ACC112 (cell line): ENCODE measurements at regions not wholly inside any gene's neighbourhood (a gene's known extent, or its start where the extent isn't known, plus 50 kb on each side); places are given as distances from the start of the nearest gene placed in this dataset.
"Not testable (repeated sequence)": the region's sequence is repeated elsewhere in the genome, so short reads cannot be mapped to it uniquely, and the experiment has no call there.

ENCODE experiments used
- H2AFZ ChIP-seq: fragments of 200-600 bp; sonication (generic); one replicate; pipeline ENCODE4 v1.6.0; 2017; ENCODE audit warnings: antibody characterized with exemption, low read length; ENCODE audit not compliant: unreplicated experiment
- H3K27ac ChIP-seq: fragments of 200-600 bp; sonication (generic); 2 replicates; pipeline ENCODE4 v1.5.1; 2014; ENCODE audit warnings: low read depth, mild to moderate bottlenecking, antibody characterized with exemption, low read length, moderate library complexity
- H3K27me3 ChIP-seq: fragments of 200-600 bp; sonication (generic); 2 replicates; pipeline ENCODE4 v1.6.1; 2014; ENCODE audit warnings: mild to moderate bottlenecking, antibody characterized with exemption, low read length, moderate library complexity, mixed read lengths; ENCODE audit not compliant: insufficient read depth
- H3K36me3 ChIP-seq: fragments of 200-600 bp; sonication (generic); 2 replicates; pipeline ENCODE4 v1.6.1; 2016; ENCODE audit warnings: mild to moderate bottlenecking, antibody characterized with exemption, low read length, moderate library complexity, mixed read lengths; ENCODE audit not compliant: insufficient read depth
- H3K4me1 ChIP-seq: fragments of 200-600 bp; sonication (generic); one replicate; pipeline ENCODE4 v1.6.1; 2016; ENCODE audit warnings: low read length, mixed read lengths; ENCODE audit not compliant: insufficient read depth, unreplicated experiment, control insufficient read depth
- H3K4me3 ChIP-seq: fragments of 200-600 bp; sonication (generic); 2 replicates; pipeline ENCODE4 v1.5.1; 2014; ENCODE audit warnings: mild to moderate bottlenecking, low read depth, low read length
- H3K79me2 ChIP-seq: fragments of 200-600 bp; sonication (generic); one replicate; pipeline ENCODE4 v1.6.0; 2016; ENCODE audit warnings: low read length; ENCODE audit not compliant: control insufficient read depth, unreplicated experiment, insufficient read depth

GRCh38 chrX:147468600-147468999 is 443.1 kb upstream of the FMR1 start:
- no peaks in the 10 kb centered on the region for H3K36me3 ChIP-seq
- H2AFZ ChIP-seq: no peak overlapping the region
- H3K4me1 ChIP-seq: no peaks in the 10 kb centered on the region
- H3K79me2 ChIP-seq: no peaks in the 10 kb centered on the region
- no peaks in the 10 kb centered on the region for H3K27me3 ChIP-seq
- H3K4me3 ChIP-seq: no peak overlapping the region
- no peak overlapping the region for H3K27ac ChIP-seq

GRCh38 chrX:147476008-147476407 is 435.7 kb upstream of the FMR1 start:
- Histone ChIP-seq H2AFZ (no peak overlapping the region), H3K4me3 (no peak overlapping the region), H3K27ac (no peak overlapping the region), H3K27me3 (no peaks in the 10 kb centered on the region), H3K36me3 (no peaks in the 10 kb centered on the region), H3K79me2 (no peaks in the 10 kb centered on the region), H3K4me1 (no peaks in the 10 kb centered on the region)

GRCh38 chrX:147478899-147479298 is 432.8 kb upstream of the FMR1 start:
- no peak overlapping the region for H3K4me3 ChIP-seq
- no peaks in the 10 kb centered on the region for H3K79me2 ChIP-seq
- no peak overlapping the region for H2AFZ ChIP-seq
- no peak overlapping the region for H3K27ac ChIP-seq
- no peaks in the 10 kb centered on the region for H3K27me3 ChIP-seq
- H3K36me3 ChIP-seq: no peaks in the 10 kb centered on the region
- H3K4me1 ChIP-seq: no peaks in the 10 kb centered on the region

- no peak overlapping the region for H3K4me3 ChIP-seq
- no peaks in the 10 kb centered on the region for H3K27me3 ChIP-seq
- no peak overlapping the region for H2AFZ ChIP-seq
- no peaks in the 10 kb centered on the region for H3K36me3 ChIP-seq
- no peaks in the 10 kb centered on the region for H3K4me1 ChIP-seq
- no peak overlapping the region for H3K27ac ChIP-seq
- no peaks in the 10 kb centered on the region for H3K79me2 ChIP-seq
Observed at GRCh38 chrX:147485207-147485606, 426.5 kb upstream of the FMR1 start.

GRCh38 chrX:147494365-147494764 is 417.4 kb upstream of the FMR1 start:
- H3K79me2 ChIP-seq: no peaks in the 10 kb centered on the region
- no peaks in the 10 kb centered on the region for H3K4me1 ChIP-seq
- no peak overlapping the region for H3K27ac ChIP-seq
- no peaks in the 10 kb centered on the region for H3K36me3 ChIP-seq
- no peaks in the 10 kb centered on the region for H3K27me3 ChIP-seq
- no peak overlapping the region for H2AFZ ChIP-seq
- no peak overlapping the region for H3K4me3 ChIP-seq

GRCh38 chrX:147498796-147499195 is 412.9 kb upstream of the FMR1 start:
- Histone ChIP-seq H3K27me3 (no peaks in the 10 kb centered on the region), H3K36me3 (no peaks in the 10 kb centered on the region), H3K79me2 (no peaks in the 10 kb centered on the region), H3K4me3 (no peak overlapping the region), H3K27ac (no peak overlapping the region), H2AFZ (no peak overlapping the region), H3K4me1 (no peaks in the 10 kb centered on the region)

GRCh38 chrX:147522981-147523380 is 388.7 kb upstream of the FMR1 start:
- Histone ChIP-seq H3K27ac (no peak overlapping the region), H3K79me2 (no peaks in the 10 kb centered on the region), H3K4me1 (no peaks in the 10 kb centered on the region), H3K27me3 (no peaks in the 10 kb centered on the region), H3K36me3 (no peaks in the 10 kb centered on the region), H3K4me3 (no peak overlapping the region), H2AFZ (no peak overlapping the region)

- no peaks in the 10 kb centered on the region for H3K4me1 ChIP-seq
- H3K4me3 ChIP-seq: no peak overlapping the region
- no peak overlapping the region for H2AFZ ChIP-seq
- no peaks in the 10 kb centered on the region for H3K27me3 ChIP-seq
- no peak overlapping the region for H3K27ac ChIP-seq
- H3K79me2 ChIP-seq: no peaks in the 10 kb centered on the region
- H3K36me3 ChIP-seq: no peaks in the 10 kb centered on the region
Observed at GRCh38 chrX:147533426-147533825, 378.3 kb upstream of the FMR1 start.

GRCh38 chrX:147537172-147537571 is 374.5 kb upstream of the FMR1 start:
- H3K79me2 ChIP-seq: no peaks in the 10 kb centered on the region

GRCh38 chrX:147548023-147548422 is 363.7 kb upstream of the FMR1 start:
- not testable (repeated sequence) for H2AFZ ChIP-seq, H3K4me1 ChIP-seq, H3K27ac ChIP-seq, H3K4me3 ChIP-seq, H3K36me3 ChIP-seq, H3K79me2 ChIP-seq, H3K27me3 ChIP-seq

More at GRCh38 chrX:147537172-147537571, 374.5 kb upstream of the FMR1 start:
- Histone ChIP-seq H3K4me1 (no peaks in the 10 kb centered on the region), H3K27me3 (no peaks in the 10 kb centered on the region), H3K27ac (no peak overlapping the region), H2AFZ (no peak overlapping the region), H3K36me3 (no peaks in the 10 kb centered on the region), H3K4me3 (no peak overlapping the region)

- Histone ChIP-seq H3K27me3 (no peaks in the 10 kb centered on the region), H2AFZ (no peak overlapping the region), H3K4me1 (no peaks in the 10 kb centered on the region), H3K36me3 (no peaks in the 10 kb centered on the region), H3K79me2 (no peaks in the 10 kb centered on the region), H3K4me3 (no peak overlapping the region), H3K27ac (no peak overlapping the region)
Observed at GRCh38 chrX:147550217-147550616, 361.5 kb upstream of the FMR1 start.
